Muscle layer of colon (tissue), 2 donors: ENCODE measurements at regions not wholly inside any gene's neighbourhood (a gene's known extent, or its start where the extent isn't known, plus 50 kb on each side); places are given as distances from the start of the nearest gene placed in this dataset.

Experiments used
- H3K27ac ChIP-seq: one replicate; pipeline ENCODE4 v1.7.0; 2013; ENCODE audit warnings: low read depth, mild to moderate bottlenecking, low read length, moderate library complexity
- H3K27me3 ChIP-seq, 2 donors: one replicate each; pipeline ENCODE4 v1.7.0; 2013; ENCODE audit warnings: low read length in 2 of 2, mild to moderate bottlenecking in 2 of 2; ENCODE audit not compliant: insufficient read depth in 2 of 2, control insufficient read depth in 1 of 2
- H3K36me3 ChIP-seq: one replicate; pipeline ENCODE4 v1.7.0; 2013; ENCODE audit warnings: mild to moderate bottlenecking, low read length; ENCODE audit not compliant: insufficient read depth
- H3K4me1 ChIP-seq: one replicate; pipeline ENCODE4 v1.7.0; 2013; ENCODE audit warnings: mild to moderate bottlenecking, low read length; ENCODE audit not compliant: insufficient read depth
- H3K4me3 ChIP-seq, 2 donors: one replicate each; pipeline ENCODE4 v1.7.0; 2013; ENCODE audit warnings: low read length in 2 of 2, low read depth in 1 of 2, mild to moderate bottlenecking in 1 of 2, moderate library complexity in 1 of 2
- H3K9ac ChIP-seq: one replicate; pipeline ENCODE4 v1.7.0; 2013; ENCODE audit warnings: low read length
- H3K9me3 ChIP-seq: one replicate; pipeline ENCODE4 v1.7.0; 2013; ENCODE audit warnings: mild to moderate bottlenecking, low read length
- donor health status: abdominal sarcoma.
- donor health status: Adenocarcinoma of cecum.

- no peaks in the 10 kb centered on the region for H3K9me3 ChIP-seq
- H3K4me1 ChIP-seq = no peaks in the 10 kb centered on the region
- H3K4me3 ChIP-seq = no peak overlapping the region
- no peak overlapping the region for H3K9ac ChIP-seq
- H3K36me3 ChIP-seq = no peaks in the 10 kb centered on the region
- no peaks in the 10 kb centered on the region for H3K27me3 ChIP-seq
- H3K27ac ChIP-seq = no peak overlapping the region
These were observed 136.5 kb downstream of the DSEL start for GRCh38 chr18:67379981-67380380.

- no peaks in the 10 kb centered on the region for H3K9me3 ChIP-seq
- H3K27me3 ChIP-seq = no peaks in the 10 kb centered on the region
- no peak overlapping the region for H3K4me3 ChIP-seq
- H3K27ac ChIP-seq = no peak overlapping the region
- H3K9ac ChIP-seq = no peak overlapping the region
- H3K4me1 ChIP-seq = no peaks in the 10 kb centered on the region
- H3K36me3 ChIP-seq = no peaks in the 10 kb centered on the region
These were observed 140.1 kb downstream of the DSEL start for GRCh38 chr18:67376372-67376771.

GRCh38 chr18:67373636-67374035 is 142.9 kb downstream of the DSEL start:
- Histone ChIP-seq H3K27me3 (no peaks in the 10 kb centered on the region), H3K9ac (no peak overlapping the region), H3K36me3 (no peaks in the 10 kb centered on the region), H3K4me3 (no peak overlapping the region), H3K4me1 (no peaks in the 10 kb centered on the region), H3K27ac (no peak overlapping the region), H3K9me3 (no peaks in the 10 kb centered on the region)

- H3K27me3 ChIP-seq = no peaks in the 10 kb centered on the region
- no peaks in the 10 kb centered on the region for H3K4me1 ChIP-seq
- H3K4me3 ChIP-seq = no peak overlapping the region
- no peak overlapping the region for H3K9ac ChIP-seq
- H3K36me3 ChIP-seq = no peaks in the 10 kb centered on the region
- H3K27ac ChIP-seq = no peak overlapping the region
- no peaks in the 10 kb centered on the region for H3K9me3 ChIP-seq
These were observed 149.0 kb downstream of the DSEL start for GRCh38 chr18:67367540-67367939.

GRCh38 chr18:67363694-67364093 is 152.8 kb downstream of the DSEL start:
- H3K9me3 ChIP-seq = no peaks in the 10 kb centered on the region
- H3K36me3 ChIP-seq = no peaks in the 10 kb centered on the region
- peaks cover 5% of the 10 kb centered on the region for H3K4me1 ChIP-seq
- no peak overlapping the region for H3K27ac ChIP-seq
- no peaks in the 10 kb centered on the region for H3K27me3 ChIP-seq
- H3K4me3 ChIP-seq = peak overlapping the region in 1 of 2 donors; percentile 27
- no peak overlapping the region for H3K9ac ChIP-seq

- peaks cover 5% of the 10 kb centered on the region for H3K4me1 ChIP-seq
- no peaks in the 10 kb centered on the region for H3K27me3 ChIP-seq
- H3K27ac ChIP-seq = no peak overlapping the region
- no peaks in the 10 kb centered on the region for H3K9me3 ChIP-seq
- H3K9ac ChIP-seq = no peak overlapping the region
- H3K4me3 ChIP-seq = no peak overlapping the region
- no peaks in the 10 kb centered on the region for H3K36me3 ChIP-seq
These were observed 153.6 kb downstream of the DSEL start for GRCh38 chr18:67362906-67363305.

- Histone ChIP-seq H3K4me1 (peaks cover 5% of the 10 kb centered on the region), H3K9ac (no peak overlapping the region), H3K36me3 (no peaks in the 10 kb centered on the region), H3K27ac (no peak overlapping the region), H3K4me3 (peak overlapping the region in 1 of 2 donors; percentile 17), H3K9me3 (no peaks in the 10 kb centered on the region), H3K27me3 (no peaks in the 10 kb centered on the region)
These were observed 156.4 kb downstream of the DSEL start for GRCh38 chr18:67359873-67360838.

- H3K27ac ChIP-seq = no peak overlapping the region
- no peak overlapping the region for H3K9ac ChIP-seq
- no peaks in the 10 kb centered on the region for H3K36me3 ChIP-seq
These were observed 157.6 kb downstream of the DSEL start for GRCh38 chr18:67358947-67359346.

GRCh38 chr18:67354692-67355091 is 161.8 kb downstream of the DSEL start:
- H3K27me3 ChIP-seq = no peaks in the 10 kb centered on the region
- H3K4me3 ChIP-seq = no peak overlapping the region
- H3K4me1 ChIP-seq = no peaks in the 10 kb centered on the region
- H3K9me3 ChIP-seq = no peaks in the 10 kb centered on the region
- H3K27ac ChIP-seq = no peak overlapping the region
- no peaks in the 10 kb centered on the region for H3K36me3 ChIP-seq
- H3K9ac ChIP-seq = no peak overlapping the region

More at GRCh38 chr18:67358947-67359346, 157.6 kb downstream of the DSEL start:
- no peaks in the 10 kb centered on the region for H3K9me3 ChIP-seq
- H3K27me3 ChIP-seq = no peaks in the 10 kb centered on the region
- peaks cover 5% of the 10 kb centered on the region for H3K4me1 ChIP-seq
- no peak overlapping the region for H3K4me3 ChIP-seq

- Histone ChIP-seq H3K4me3 (no peak overlapping the region), H3K27ac (no peak overlapping the region), H3K9ac (no peak overlapping the region), H3K27me3 (no peaks in the 10 kb centered on the region), H3K9me3 (no peaks in the 10 kb centered on the region), H3K4me1 (no peaks in the 10 kb centered on the region), H3K36me3 (no peaks in the 10 kb centered on the region)
These were observed 162.4 kb downstream of the DSEL start for GRCh38 chr18:67354091-67354490.

- H3K9ac ChIP-seq = no peak overlapping the region
These were observed 169.1 kb downstream of the DSEL start for GRCh38 chr18:67347438-67347837.

GRCh38 chr18:67342159-67342558 is 174.4 kb downstream of the DSEL start:
- no peaks in the 10 kb centered on the region for H3K36me3 ChIP-seq
- no peak overlapping the region for H3K27ac ChIP-seq
- no peak overlapping the region for H3K4me3 ChIP-seq
- no peaks in the 10 kb centered on the region for H3K4me1 ChIP-seq
- no peaks in the 10 kb centered on the region for H3K9me3 ChIP-seq
- no peaks in the 10 kb centered on the region for H3K27me3 ChIP-seq
- H3K9ac ChIP-seq = no peak overlapping the region

More at GRCh38 chr18:67347438-67347837, 169.1 kb downstream of the DSEL start:
- no peaks in the 10 kb centered on the region for H3K36me3 ChIP-seq
- H3K27me3 ChIP-seq = no peaks in the 10 kb centered on the region
- H3K9me3 ChIP-seq = no peaks in the 10 kb centered on the region
- no peaks in the 10 kb centered on the region for H3K4me1 ChIP-seq
- no peak overlapping the region for H3K27ac ChIP-seq
- H3K4me3 ChIP-seq = no peak overlapping the region
